HepG2 (cell line): ENCODE measurements at regions not wholly inside any gene's neighbourhood (a gene's known extent, or its start where the extent isn't known, plus 50 kb on each side); places are given as distances from the start of the nearest gene placed in this dataset.

Experiments used
- ATAC-seq: fragments of 200-7000 bp; cut with Tn5 transposase; 3 replicates; pipeline ENCODE4 v1.9.1; 2020; ENCODE audit warnings: mild to moderate bottlenecking, moderate library complexity
- BruUV-seq: library from RNA; stranded (reverse); fragments of 400-500 nt; replicated peaks from 2 replicates; lab custom pipeline; 2021; lab: Mats Ljungman, UMichigan
- CTCF ChIA-PET: fragments of 300-600 bp; formaldehyde crosslinking; extraction: SDS; loops from one replicate; lab custom pipeline; 2021; ENCODE audit warnings: low total read pairs, inconsistent platforms, low intra/inter-chr PET ratio; lab: Yijun Ruan, JAX
- POLR2A ChIA-PET: fragments of 350-600 bp; sonication (Branson Sonifier 250); formaldehyde crosslinking; loops from one replicate; lab custom pipeline; 2020; ENCODE audit warnings: antibody characterized with exemption, inconsistent platforms; lab: Yijun Ruan, JAX
- DNase-seq: peaks from one replicate; pipeline ENCODE4 v3.0.0-alpha.2; 2015; ENCODE audit warnings: low spot score
- FAIRE-seq: peaks from 3 replicates; lab custom pipeline; 2011; peaks lifted over from hg19 to GRCh38; lab: Jason Lieb, UNC
- H2AFZ ChIP-seq: one replicate; pipeline ENCODE4 v1.6.1; 2011; ENCODE audit warnings: low read length, inconsistent platforms
- H3K27ac ChIP-seq: fragments of 300-600 bp; 3 replicates; pipeline ENCODE4 v1.8.0; 2011; ENCODE audit warnings: mixed run types, mild to moderate bottlenecking, mixed read lengths, low read length, inconsistent platforms; ENCODE audit not compliant: insufficient read depth; ENCODE audit errors: extremely low read length
- H3K27me3 ChIP-seq, 2 experiments: fragments of 200-600 bp in 1 of 2; 2 replicates in 1 of 2; 3 replicates in 1 of 2; pipeline versions ENCODE4 v1.6.0 to v1.8.0; 2011; ENCODE audit warnings: low read length in 2 of 2, mild to moderate bottlenecking in 2 of 2, moderate library complexity in 2 of 2, inconsistent platforms in 1 of 2; ENCODE audit not compliant: insufficient read depth in 2 of 2, control insufficient read depth in 1 of 2
- H3K36me3 ChIP-seq, 2 experiments: fragments of 200-600 bp in 1 of 2; replicated peaks in 1 of 2; 2 replicates in 1 of 2; 3 replicates in 1 of 2; pipeline versions ENCODE4 v1.5.1 to v1.8.0; 2011; ENCODE audit warnings: low read length in 2 of 2, inconsistent platforms in 1 of 2; ENCODE audit not compliant: insufficient read depth in 2 of 2, control insufficient read depth in 1 of 2
- H3K4me1 ChIP-seq: 2 replicates; pipeline ENCODE4 v1.5.1; 2012; ENCODE audit warnings: low read length, inconsistent platforms; ENCODE audit not compliant: insufficient read depth
- H3K4me2 ChIP-seq: 2 replicates; pipeline ENCODE4 v1.6.0; 2011; ENCODE audit warnings: low read depth, low read length, inconsistent platforms
- H3K4me3 ChIP-seq, 3 experiments: fragments of 200-600 bp in 1 of 3; sonication (generic), shearing (Covaris generic) in 1 of 3; replicated peaks in 1 of 3; 2 replicates each; pipeline ENCODE4 v1.5.1; 2011 to 2016; ENCODE audit warnings: low read length in 3 of 3, inconsistent platforms in 2 of 3, low read depth in 2 of 3, mild to moderate bottlenecking in 2 of 3, control low read depth in 1 of 3, mixed read lengths in 1 of 3; ENCODE audit not compliant: insufficient read depth in 1 of 3
- H3K79me2 ChIP-seq: one replicate; pipeline ENCODE4 v1.6.1; 2011; ENCODE audit warnings: low read length, inconsistent platforms; ENCODE audit not compliant: insufficient read depth
- H3K9ac ChIP-seq: 2 replicates; pipeline ENCODE4 v1.6.0; 2011; ENCODE audit warnings: mild to moderate bottlenecking, low read depth, low read length, inconsistent platforms; ENCODE audit not compliant: insufficient read depth
- H3K9me3 ChIP-seq: 2 replicates; pipeline ENCODE4 v1.5.1; 2012; ENCODE audit warnings: mild to moderate bottlenecking, low read length
- H4K20me1 ChIP-seq: 2 replicates; pipeline ENCODE4 v1.6.0; 2011; ENCODE audit warnings: inconsistent platforms, mild to moderate bottlenecking, low read length, moderate library complexity; ENCODE audit not compliant: insufficient read depth
- AKAP8 ChIP-seq: sonication (generic); formaldehyde crosslinking; IDR thresholded peaks from 2 replicates; pipeline ENCODE4 v1.5.1; 2020; ENCODE audit warnings: mild to moderate bottlenecking, missing genetic modification reagents
- ATF2 ChIP-seq: sonication (generic); formaldehyde crosslinking; IDR thresholded peaks from 2 replicates; pipeline ENCODE4 v1.4.0; 2020; ENCODE audit warnings: missing genetic modification reagents
- FOXC1 ChIP-seq: sonication (generic); formaldehyde crosslinking; IDR thresholded peaks from 2 replicates; pipeline ENCODE4 v1.8.0; 2022; ENCODE audit warnings: mild to moderate bottlenecking, missing genetic modification reagents, borderline replicate concordance
- KDM5B ChIP-seq: sonication (generic); formaldehyde crosslinking; IDR thresholded peaks from 2 replicates; pipeline ENCODE4 v1.4.0; 2020; ENCODE audit warnings: missing genetic modification reagents, mild to moderate bottlenecking, borderline replicate concordance
- MAZ ChIP-seq, 2 experiments: sonication (generic) in 1 of 2; formaldehyde crosslinking in 1 of 2; IDR thresholded peaks; 2 replicates each; pipeline versions ENCODE4 v1.5.0 to v1.6.1; 2012 to 2020; ENCODE audit warnings: low read depth in 2 of 2, mild to moderate bottlenecking in 2 of 2, borderline replicate concordance in 1 of 2, improper control_type of control experiment in 1 of 2, low read length in 1 of 2, missing genetic modification reagents in 1 of 2, moderate library complexity in 1 of 2
- NFKB2 ChIP-seq: sonication (generic); formaldehyde crosslinking; IDR thresholded peaks from 2 replicates; pipeline ENCODE4 v1.4.0; 2020; ENCODE audit warnings: missing genetic modification reagents, borderline replicate concordance
- TOPORS ChIP-seq: sonication (generic); formaldehyde crosslinking; IDR thresholded peaks from 2 replicates; pipeline ENCODE4 v1.8.0; 2023; ENCODE audit warnings: mild to moderate bottlenecking, missing genetic modification reagents
- TSC22D2 ChIP-seq: sonication (generic); formaldehyde crosslinking; IDR thresholded peaks from 2 replicates; pipeline ENCODE4 v1.5.1; 2020; ENCODE audit warnings: missing genetic modification reagents, mild to moderate bottlenecking, borderline replicate concordance
- ZMYM4 ChIP-seq: sonication (generic); formaldehyde crosslinking; IDR thresholded peaks from 2 replicates; pipeline ENCODE4 v1.8.1; 2023; ENCODE audit warnings: mild to moderate bottlenecking, missing genetic modification reagents
- ZNF143 ChIP-seq: sonication (generic); formaldehyde crosslinking; IDR thresholded peaks from 2 replicates; pipeline ENCODE4 v1.4.0; 2020; ENCODE audit warnings: missing genetic modification reagents
- ZNF17 ChIP-seq: sonication (generic); formaldehyde crosslinking; IDR thresholded peaks from 2 replicates; pipeline ENCODE4 v1.5.0; 2020; ENCODE audit warnings: mild to moderate bottlenecking, missing genetic modification reagents
- ZNF275 ChIP-seq: sonication (generic); formaldehyde crosslinking; IDR thresholded peaks from 2 replicates; pipeline ENCODE4 v1.8.0; 2022; ENCODE audit warnings: missing genetic modification reagents, mild to moderate bottlenecking, inconsistent platforms, borderline replicate concordance
- ZNF317 ChIP-seq: sonication (generic); formaldehyde crosslinking; IDR thresholded peaks from 2 replicates; pipeline ENCODE4 v1.5.0; 2020; ENCODE audit warnings: mild to moderate bottlenecking, missing genetic modification reagents
- ZNF484 ChIP-seq: sonication (generic); formaldehyde crosslinking; IDR thresholded peaks from 2 replicates; pipeline ENCODE4 v1.5.1; 2020; ENCODE audit warnings: mild to moderate bottlenecking, low read depth, missing genetic modification reagents, borderline replicate concordance
- ZNF546 ChIP-seq: sonication (generic); formaldehyde crosslinking; conservative IDR thresholded peaks from 2 replicates; pipeline ENCODE4 v1.8.1; 2023; ENCODE audit warnings: mild to moderate bottlenecking, missing genetic modification reagents
- ZNF572 ChIP-seq: sonication (generic); formaldehyde crosslinking; IDR thresholded peaks from 2 replicates; pipeline ENCODE4 v1.5.1; 2020; ENCODE audit warnings: mild to moderate bottlenecking, missing genetic modification reagents
- ZNF598 ChIP-seq: sonication (generic); formaldehyde crosslinking; IDR thresholded peaks from 2 replicates; pipeline ENCODE4 v1.5.1; 2020; ENCODE audit warnings: mild to moderate bottlenecking, missing genetic modification reagents, borderline replicate concordance
- ZNF878 ChIP-seq: sonication (generic); formaldehyde crosslinking; IDR thresholded peaks from 2 replicates; pipeline ENCODE4 v1.8.1; 2023; ENCODE audit warnings: mild to moderate bottlenecking, missing genetic modification reagents, moderate library complexity
- ZSCAN30 ChIP-seq: sonication (generic); formaldehyde crosslinking; IDR thresholded peaks from 2 replicates; pipeline ENCODE4 v1.5.0; 2020; ENCODE audit warnings: mild to moderate bottlenecking, missing genetic modification reagents
- WGBS: methylation state at CpG from one replicate; pipeline ENCODE4 v1.1.6; 2017; ENCODE audit warnings: low lambda C conversion rate; 5-methylcytosine and 5-hydroxymethylcytosine counted together
- in situ Hi-C: cut with HindIII; loops from 2 replicates; pipeline ENCODE4 v1.10.0; 2017; ENCODE audit warnings: low pct_unique_long_range_greater_than_20kb; ENCODE audit not compliant: extremely low pct_ligation_motif_present
- intact Hi-C: fragments of 100-400 bp; cut with micrococcal nuclease; formaldehyde crosslinking; loops from one replicate; pipeline ENCODE4 v1.10.0; 2022; ENCODE audit not compliant: unreplicated experiment

GRCh38 chr2:150595803-150596470 is 108.5 kb upstream of the RND3 start:
- intact Hi-C loops (no loop called here), in situ Hi-C loops (no loop called here)
- H2AFZ ChIP-seq: no peak overlapping the region
- no TSS peak for BruUV-seq
- no peaks in the 10 kb centered on the region for H3K9me3 ChIP-seq
- CTCF ChIA-PET: no interaction called here
- ATAC-seq: no peak
- H3K4me2 ChIP-seq: no peak overlapping the region
- H4K20me1 ChIP-seq: no peaks in the 10 kb centered on the region
- no peak for TF ChIP-seq TOPORS (CRISPR knock-in tag)
- no peak for TF ChIP-seq ZNF484 (CRISPR knock-in tag)
- TF ChIP-seq NFKB2 (CRISPR knock-in tag): no peak
- TF ChIP-seq TSC22D2 (CRISPR knock-in tag): no peak
- no peak for TF ChIP-seq FOXC1
- TF ChIP-seq ATF2 (CRISPR knock-in tag): no peak
- no peak for TF ChIP-seq ZNF598
- no peak for TF ChIP-seq ZNF317 (CRISPR knock-in tag)
- no peak for TF ChIP-seq ZNF546
- no peak for TF ChIP-seq KDM5B (CRISPR knock-in tag)
- no peak for TF ChIP-seq ZNF878 (CRISPR knock-in tag)
- TF ChIP-seq ZMYM4 (CRISPR knock-in tag): no peak
- TF ChIP-seq ZNF17 (CRISPR knock-in tag): no peak
- no peak for TF ChIP-seq ZNF143
- TF ChIP-seq ZNF275 (CRISPR knock-in tag): no peak
- no peak for TF ChIP-seq MAZ (IDR thresholded peaks at IDR 0.05; ENCODE audit: borderline replicate concordance, low read depth, low read length)
- TF ChIP-seq MAZ (CRISPR knock-in tag; IDR thresholded peaks at IDR 0.05; ENCODE audit: low read depth): no peak
- TF ChIP-seq AKAP8 (CRISPR knock-in tag): no peak
- TF ChIP-seq ZSCAN30 (CRISPR knock-in tag): no peak
- no peak for TF ChIP-seq ZNF572 (CRISPR knock-in tag)
- no peak overlapping the region for H3K4me3 ChIP-seq
- POLR2A ChIA-PET: no interaction called here
- no peaks in the 10 kb centered on the region for H3K36me3 ChIP-seq
- no peaks in the 10 kb centered on the region for H3K79me2 ChIP-seq
- DNase-seq: no peak
- H3K27me3 ChIP-seq: no peaks in the 10 kb centered on the region
- no peaks in the 10 kb centered on the region for H3K4me1 ChIP-seq
- no peak overlapping the region for H3K9ac ChIP-seq
- no peak for FAIRE-seq
- H3K27ac ChIP-seq: no peak overlapping the region
- WGBS: 33% methylated on average over 4 of the region's 4 CpGs
